Caco-2 (cell line): ENCODE measurements at regions not wholly inside any gene's neighbourhood (a gene's known extent, or its start where the extent isn't known, plus 50 kb on each side); places are given as distances from the start of the nearest gene placed in this dataset.

Experiments used
- BruUV-seq: library from RNA; stranded (reverse); fragments of 400-500 nt; replicated peaks from 2 replicates; lab custom pipeline; 2021; lab: Mats Ljungman, UMichigan
- CTCF ChIA-PET: fragments of 300-600 bp; sonication (Branson Sonifier 250); formaldehyde crosslinking; loops from one replicate; lab custom pipeline; 2022; ENCODE audit warnings: antibody characterized with exemption; lab: Charles Lee
- POLR2A ChIA-PET: fragments of 300-600 bp; sonication (Branson Sonifier 250); formaldehyde crosslinking; loops from one replicate; lab custom pipeline; 2022; ENCODE audit warnings: antibody characterized with exemption; lab: Charles Lee
- DNase-seq, 2 experiments: peaks; one replicate each; pipeline versions ENCODE4 v3.0.0 to v3.0.0-alpha.2; 2020 to 2022
- H3K27me3 ChIP-seq: replicated peaks from 2 replicates; pipeline ENCODE4 v1.6.0; 2011; ENCODE audit warnings: low read length; ENCODE audit not compliant: control insufficient read depth, insufficient read depth
- H3K36me3 ChIP-seq: 2 replicates; pipeline ENCODE4 v1.5.1; 2011; ENCODE audit warnings: low read length; ENCODE audit not compliant: control insufficient read depth, insufficient read depth
- H3K4me1 ChIP-seq: fragments of 250-450 bp; sonication (Bioruptor Pico); 2 replicates; pipeline ENCODE4 v1.5.1; 2020; ENCODE audit warnings: mild to moderate bottlenecking
- H3K4me3 ChIP-seq: 2 replicates; pipeline ENCODE4 v1.5.1; 2011; ENCODE audit warnings: low read depth, mild to moderate bottlenecking, control low read depth, low read length
- H3K9me3 ChIP-seq: fragments of 250-450 bp; sonication (Bioruptor Pico); 2 replicates; pipeline ENCODE4 v1.5.1; 2020; ENCODE audit warnings: mild to moderate bottlenecking, moderate library complexity
- H3K27ac Mint-ChIP-seq: one replicate; pipeline ENCODE4 v1.8.0; 2022; ENCODE audit warnings: mixed read lengths; ENCODE audit not compliant: unreplicated experiment
- H3K27me3 Mint-ChIP-seq: one replicate; pipeline ENCODE4 v1.8.0; 2022; ENCODE audit warnings: mixed read lengths; ENCODE audit not compliant: insufficient read depth, unreplicated experiment
- H3K36me3 Mint-ChIP-seq: one replicate; pipeline ENCODE4 v1.8.0; 2022; ENCODE audit warnings: mild to moderate bottlenecking, mixed read lengths; ENCODE audit not compliant: insufficient read depth, unreplicated experiment
- H3K4me1 Mint-ChIP-seq: one replicate; pipeline ENCODE4 v1.8.0; 2022; ENCODE audit warnings: low read depth, mixed read lengths; ENCODE audit not compliant: unreplicated experiment
- H3K4me3 Mint-ChIP-seq: one replicate; pipeline ENCODE4 v1.8.0; 2022; ENCODE audit warnings: mild to moderate bottlenecking, moderate library complexity, mixed read lengths; ENCODE audit not compliant: unreplicated experiment
- H3K9me3 Mint-ChIP-seq: one replicate; pipeline ENCODE4 v1.8.0; 2022; ENCODE audit warnings: mixed read lengths; ENCODE audit not compliant: unreplicated experiment
- CTCF ChIP-seq, 2 experiments: fragments of 200-600 bp in 1 of 2; IDR thresholded peaks; 1 replicate in 1 of 2; 2 replicates in 1 of 2; pipeline versions ENCODE4 v1.5.1 to v1.8.0; 2011 to 2022; ENCODE audit warnings: antibody characterized with exemption in 1 of 2, control low read depth in 1 of 2, inconsistent platforms in 1 of 2, low read depth in 1 of 2, low read length in 1 of 2, mild to moderate bottlenecking in 1 of 2, moderate library complexity in 1 of 2; ENCODE audit not compliant: insufficient read depth in 1 of 2, severe bottlenecking in 1 of 2, unreplicated experiment in 1 of 2
- intact Hi-C: fragments of 100-400 bp; cut with micrococcal nuclease; formaldehyde crosslinking; loops from one replicate; pipeline ENCODE4 v1.10.0; 2022; ENCODE audit not compliant: unreplicated experiment

GRCh38 chr7:13682626-13683025, 306.8 kb downstream of the ETV1 start:
- no TSS peak for BruUV-seq
- intact Hi-C loops = no loop called here
- Mint-ChIP-seq H3K36me3 (no peaks in the 10 kb centered on the region), H3K9me3 (no peaks in the 10 kb centered on the region), H3K27me3 (no peaks in the 10 kb centered on the region), H3K4me1 (no peaks in the 10 kb centered on the region), H3K27ac (no peak overlapping the region), H3K4me3 (no peak overlapping the region)
- no peak overlapping the region for H3K4me3 ChIP-seq
- no peaks in the 10 kb centered on the region for H3K4me1 ChIP-seq
- no peak for TF ChIP-seq CTCF (IDR thresholded peaks at IDR 0.05; ENCODE audit: insufficient read depth in 1 of 2, low read depth in 1 of 2, low read length in 1 of 2, severe bottlenecking in 1 of 2, unreplicated experiment in 1 of 2)
- H3K27me3 ChIP-seq = no peaks in the 10 kb centered on the region
- no peak for DNase-seq
- no peaks in the 10 kb centered on the region for H3K9me3 ChIP-seq
- ChIA-PET CTCF (no interaction called here), POLR2A (no interaction called here)
- H3K36me3 ChIP-seq = no peaks in the 10 kb centered on the region

- Mint-ChIP-seq H3K36me3 (no peaks in the 10 kb centered on the region), H3K4me1 (no peaks in the 10 kb centered on the region), H3K27me3 (no peaks in the 10 kb centered on the region), H3K27ac (no peak overlapping the region), H3K9me3 (no peaks in the 10 kb centered on the region), H3K4me3 (no peak overlapping the region)
- no peaks in the 10 kb centered on the region for H3K4me1 ChIP-seq
- intact Hi-C loops = no loop called here
- no peaks in the 10 kb centered on the region for H3K9me3 ChIP-seq
- H3K27me3 ChIP-seq = no peaks in the 10 kb centered on the region
- ChIA-PET CTCF (no interaction called here), POLR2A (no interaction called here)
- no peak overlapping the region for H3K4me3 ChIP-seq
- no TSS peak for BruUV-seq
- no peaks in the 10 kb centered on the region for H3K36me3 ChIP-seq
- no peak for TF ChIP-seq CTCF (IDR thresholded peaks at IDR 0.05; ENCODE audit: insufficient read depth in 1 of 2, low read depth in 1 of 2, low read length in 1 of 2, severe bottlenecking in 1 of 2, unreplicated experiment in 1 of 2)
- no peak for DNase-seq
Observed at GRCh38 chr7:13687500-13687899, 302.0 kb downstream of the ETV1 start.

- Mint-ChIP-seq H3K4me3 (no peak overlapping the region), H3K27ac (no peak overlapping the region), H3K4me1 (no peaks in the 10 kb centered on the region), H3K36me3 (no peaks in the 10 kb centered on the region), H3K27me3 (no peaks in the 10 kb centered on the region), H3K9me3 (no peaks in the 10 kb centered on the region)
- Histone ChIP-seq H3K4me1 (no peaks in the 10 kb centered on the region), H3K27me3 (no peaks in the 10 kb centered on the region), H3K4me3 (no peak overlapping the region), H3K36me3 (no peaks in the 10 kb centered on the region), H3K9me3 (no peaks in the 10 kb centered on the region)
- no peak for DNase-seq
- no peak for TF ChIP-seq CTCF (IDR thresholded peaks at IDR 0.05; ENCODE audit: insufficient read depth in 1 of 2, low read depth in 1 of 2, low read length in 1 of 2, severe bottlenecking in 1 of 2, unreplicated experiment in 1 of 2)
- BruUV-seq = no TSS peak
- POLR2A ChIA-PET = no interaction called here
- intact Hi-C loops = no loop called here
- CTCF ChIA-PET = no interaction called here
Observed at GRCh38 chr7:13692548-13692947, 296.9 kb downstream of the ETV1 start.
